Tibial nerve (tissue), 4 donors: ENCODE measurements at regions not wholly inside any gene's neighbourhood (a gene's known extent, or its start where the extent isn't known, plus 50 kb on each side); places are given as distances from the start of the nearest gene placed in this dataset.
"Not testable (repeated sequence)": the region's sequence is repeated elsewhere in the genome, so short reads cannot be mapped to it uniquely, and the experiment has no call there.

ENCODE experiments used
- DNase-seq, 2 donors: peaks; one replicate each; pipeline ENCODE4 v3.0.0-alpha.2; 2019; ENCODE audit warnings: low spot score in 2 of 2
- H3K27ac ChIP-seq, 4 donors: fragments of 200-600 bp; sonication (generic) in 3 of 4; one replicate each; pipeline ENCODE4 v1.5.1; 2017 to 2019; ENCODE audit warnings: mild to moderate bottlenecking in 1 of 4
- H3K27me3 ChIP-seq, 2 donors: fragments of 200-600 bp; sonication (generic) in 1 of 2; one replicate each; pipeline versions ENCODE4 v1.5.1 to v1.6.0; 2017 to 2019
- H3K36me3 ChIP-seq, 3 donors: fragments of 200-600 bp; sonication (generic); one replicate each; pipeline ENCODE4 v1.5.1; 2018 to 2019
- H3K4me1 ChIP-seq, 4 donors: fragments of 200-600 bp; sonication (generic) in 3 of 4; one replicate each; pipeline ENCODE4 v1.5.1; 2017 to 2019
- H3K4me3 ChIP-seq, 4 donors: fragments of 200-600 bp; sonication (generic) in 3 of 4; one replicate each; pipeline ENCODE4 v1.5.1; 2017 to 2019; ENCODE audit warnings: mild to moderate bottlenecking in 1 of 4, moderate library complexity in 1 of 4
- H3K9me3 ChIP-seq, 4 donors: fragments of 200-600 bp; sonication (generic) in 3 of 4; one replicate each; pipeline ENCODE4 v1.5.1; 2017 to 2019
- CTCF ChIP-seq, 5 experiments: fragments of 200-600 bp in 3 of 5; fragments of 450-650 bp in 2 of 5; sonication (generic) in 3 of 5; IDR thresholded peaks; one replicate each; pipeline ENCODE4 v1.5.1; 2016 to 2019; ENCODE audit warnings: antibody characterized with exemption in 5 of 5, mild to moderate bottlenecking in 3 of 5, moderate library complexity in 2 of 5
- EP300 ChIP-seq, 2 donors: sonication (generic); formaldehyde crosslinking; IDR thresholded peaks; one replicate each; pipeline ENCODE4 v1.6.1; 2017; ENCODE audit warnings: antibody characterized with exemption in 2 of 2, mild to moderate bottlenecking in 1 of 2
- POLR2A ChIP-seq, 2 donors: fragments of 450-650 bp; IDR thresholded peaks; one replicate each; pipeline ENCODE4 v1.6.1; 2017; ENCODE audit warnings: antibody characterized with exemption in 2 of 2, mild to moderate bottlenecking in 2 of 2, moderate library complexity in 2 of 2
- WGBS, 2 donors: methylation state at CpG; one replicate each; pipeline ENCODE4 v1.1.5; 2018; 5-methylcytosine and 5-hydroxymethylcytosine counted together

DNA sequence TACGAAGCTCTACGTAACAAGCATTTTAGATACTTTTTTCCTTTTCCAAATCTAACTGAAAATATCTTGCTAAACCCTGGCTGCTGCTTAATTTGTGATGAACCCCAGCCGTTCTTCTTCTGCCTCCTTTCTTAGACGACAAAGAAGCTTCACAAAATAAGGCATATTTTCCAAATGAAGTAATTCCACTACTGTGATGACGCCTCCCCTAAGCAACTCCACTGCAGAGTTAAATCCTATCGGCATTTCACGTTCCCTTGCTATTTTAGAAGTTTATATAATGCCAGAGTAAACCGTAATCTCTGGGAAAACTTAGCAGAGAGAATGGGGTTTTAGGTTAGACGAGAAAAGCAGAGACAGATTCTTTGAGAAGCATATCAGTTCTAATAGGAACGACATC lies 683.1 kb upstream of the SALL1 start:
- WGBS, 2 donors: 17 to 27% methylated on average over 10 of the region's 10 CpGs
- Histone ChIP-seq H3K4me3 (peak overlapping the region in 1 of 4 donors; percentile 16), H3K4me1 (peaks cover 0 to 10% (median 0%) of the 10 kb centered on the region in 4 donors), H3K27ac (peak overlapping the region in 2 of 4 donors; percentile 32 to 60), H3K27me3 (no peaks in the 10 kb centered on the region), H3K36me3 (no peaks in the 10 kb centered on the region), H3K9me3 (no peaks in the 10 kb centered on the region)
- TF ChIP-seq CTCF (IDR thresholded peaks at IDR 0.05): no peak
- TF ChIP-seq EP300 (IDR thresholded peaks at IDR 0.05): no peak
- TF ChIP-seq POLR2A (IDR thresholded peaks at IDR 0.05): no peak
- no peak for DNase-seq

- Histone ChIP-seq H3K9me3 (no peaks in the 10 kb centered on the region), H3K36me3 (no peaks in the 10 kb centered on the region), H3K4me1 (peaks cover 0 to 10% (median 0%) of the 10 kb centered on the region in 4 donors), H3K27ac (no peak overlapping the region), H3K27me3 (no peaks in the 10 kb centered on the region), H3K4me3 (no peak overlapping the region)
- DNase-seq: no peak
- WGBS, 2 donors: 76 to 85% methylated on average over 6 of the region's 6 CpGs
- TF ChIP-seq EP300 (IDR thresholded peaks at IDR 0.05): no peak
Measured at GRCh38 chr16:51831595-51832367, 680.7 kb upstream of the SALL1 start.

GRCh38 chr16:51831034-51831433 lies 680.0 kb upstream of the SALL1 start:
- H3K4me3 ChIP-seq, H3K27ac ChIP-seq, H3K27me3 ChIP-seq, H3K36me3 ChIP-seq, DNase-seq, H3K9me3 ChIP-seq: not testable (repeated sequence)
- 93 to 94% methylated on average over 6 of the region's 6 CpGs for WGBS, 2 donors
- peaks cover 0 to 10% (median 0%) of the 10 kb centered on the region in 4 donors for H3K4me1 ChIP-seq

DNA sequence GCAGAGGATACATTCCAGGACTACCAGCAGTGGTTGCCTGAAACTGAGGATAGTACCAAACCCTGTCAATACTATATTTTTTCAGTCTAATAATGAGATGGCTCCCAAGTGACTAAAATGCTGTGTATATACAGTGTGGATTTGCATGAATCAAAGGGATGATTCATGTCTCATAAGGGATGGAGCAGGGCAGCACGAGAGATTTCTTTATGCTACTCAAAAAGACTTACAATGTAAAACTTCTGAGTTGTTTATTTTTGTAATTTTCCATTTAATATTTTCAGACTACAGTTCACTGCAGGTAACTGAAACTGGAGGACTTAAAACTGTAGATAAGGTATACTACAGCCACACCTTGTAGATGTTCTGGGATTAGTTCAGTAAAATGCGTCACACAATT lies 674.7 kb upstream of the SALL1 start:
- Histone ChIP-seq H3K9me3 (no peaks in the 10 kb centered on the region), H3K27me3 (no peaks in the 10 kb centered on the region), H3K27ac (no peak overlapping the region), H3K4me3 (no peak overlapping the region), H3K4me1 (no peaks in the 10 kb centered on the region), H3K36me3 (no peaks in the 10 kb centered on the region)
- no peak for DNase-seq
- WGBS, 2 donors: 73% methylated on average over 2 of the region's 2 CpGs
- no peak for TF ChIP-seq CTCF (IDR thresholded peaks at IDR 0.05)
- TF ChIP-seq EP300 (IDR thresholded peaks at IDR 0.05): no peak
- no peak for TF ChIP-seq POLR2A (IDR thresholded peaks at IDR 0.05)

DNA sequence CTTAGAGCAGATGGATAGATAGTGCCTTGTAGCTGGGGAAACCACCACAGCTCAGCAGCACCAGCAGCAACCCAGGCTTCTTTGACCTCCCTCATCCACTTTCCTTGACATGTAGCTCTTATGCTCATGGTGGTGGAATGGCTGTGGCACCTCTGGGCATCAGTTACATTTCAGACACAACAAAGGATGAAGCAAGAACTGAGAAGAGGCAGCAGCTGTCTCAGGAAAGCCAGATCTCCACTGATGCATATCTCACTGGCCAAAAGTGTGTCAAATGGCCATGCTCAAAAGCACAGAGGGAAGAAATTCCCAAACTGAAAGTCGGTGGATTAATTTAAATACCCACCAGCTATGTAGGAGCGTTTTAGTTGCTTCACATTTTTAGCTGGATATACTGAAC lies 671.4 kb upstream of the SALL1 start:
- Histone ChIP-seq H3K9me3 (no peaks in the 10 kb centered on the region), H3K27me3 (no peaks in the 10 kb centered on the region), H3K36me3 (no peaks in the 10 kb centered on the region), H3K27ac (no peak overlapping the region), H3K4me3 (no peak overlapping the region), H3K4me1 (peaks cover 0 to 5% (median 0%) of the 10 kb centered on the region in 4 donors)
- no peak for DNase-seq
- TF ChIP-seq POLR2A (IDR thresholded peaks at IDR 0.05) (no peak), EP300 (IDR thresholded peaks at IDR 0.05) (no peak), CTCF (IDR thresholded peaks at IDR 0.05) (no peak)
- WGBS, 2 donors: 46 to 60% methylated on average over 2 of the region's 2 CpGs

GRCh38 chr16:51821527-51821926 lies 670.5 kb upstream of the SALL1 start:
- Histone ChIP-seq H3K9me3 (no peaks in the 10 kb centered on the region), H3K36me3 (no peaks in the 10 kb centered on the region), H3K4me3 (no peak overlapping the region), H3K27me3 (no peaks in the 10 kb centered on the region), H3K27ac (no peak overlapping the region), H3K4me1 (peaks cover 0 to 5% (median 0%) of the 10 kb centered on the region in 4 donors)
- DNase-seq: no peak
- 64 to 76% methylated on average over 1 of the region's 1 CpG for WGBS, 2 donors
- TF ChIP-seq EP300 (IDR thresholded peaks at IDR 0.05) (no peak), POLR2A (IDR thresholded peaks at IDR 0.05) (no peak), CTCF (IDR thresholded peaks at IDR 0.05) (no peak)
